Amniotic epithelial cell (primary cell): ENCODE measurements at regions not wholly inside any gene's neighbourhood (a gene's known extent, or its start where the extent isn't known, plus 50 kb on each side); places are given as distances from the start of the nearest gene placed in this dataset.
"Not testable (repeated sequence)": the region's sequence is repeated elsewhere in the genome, so short reads cannot be mapped to it uniquely, and the experiment has no call there.

ENCODE experiments used
- DNase-seq: peaks from one replicate; pipeline ENCODE4 v3.0.0-alpha.2; 2010; ENCODE audit warnings: low read depth

DNA sequence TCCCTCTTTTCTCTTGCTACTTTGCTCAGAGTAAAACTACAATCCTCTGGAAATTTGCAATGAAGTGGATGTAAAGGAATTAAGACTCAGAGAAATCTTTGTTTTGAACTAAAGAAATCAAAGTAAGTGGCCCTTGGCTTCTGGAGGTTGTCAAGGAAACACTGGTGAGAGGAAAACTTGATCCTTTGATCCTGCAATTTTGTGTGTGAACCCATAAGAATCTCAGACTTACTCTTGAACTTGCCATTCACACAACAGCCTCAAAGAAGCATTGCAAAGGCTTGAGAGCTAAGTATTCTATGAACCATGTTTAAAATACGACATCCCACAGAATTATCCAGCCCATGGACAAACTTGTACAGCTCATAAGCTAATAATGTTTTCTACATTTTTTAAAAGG lies 827.5 kb downstream of the TAF11L14 start:
- no peak for DNase-seq

DNA sequence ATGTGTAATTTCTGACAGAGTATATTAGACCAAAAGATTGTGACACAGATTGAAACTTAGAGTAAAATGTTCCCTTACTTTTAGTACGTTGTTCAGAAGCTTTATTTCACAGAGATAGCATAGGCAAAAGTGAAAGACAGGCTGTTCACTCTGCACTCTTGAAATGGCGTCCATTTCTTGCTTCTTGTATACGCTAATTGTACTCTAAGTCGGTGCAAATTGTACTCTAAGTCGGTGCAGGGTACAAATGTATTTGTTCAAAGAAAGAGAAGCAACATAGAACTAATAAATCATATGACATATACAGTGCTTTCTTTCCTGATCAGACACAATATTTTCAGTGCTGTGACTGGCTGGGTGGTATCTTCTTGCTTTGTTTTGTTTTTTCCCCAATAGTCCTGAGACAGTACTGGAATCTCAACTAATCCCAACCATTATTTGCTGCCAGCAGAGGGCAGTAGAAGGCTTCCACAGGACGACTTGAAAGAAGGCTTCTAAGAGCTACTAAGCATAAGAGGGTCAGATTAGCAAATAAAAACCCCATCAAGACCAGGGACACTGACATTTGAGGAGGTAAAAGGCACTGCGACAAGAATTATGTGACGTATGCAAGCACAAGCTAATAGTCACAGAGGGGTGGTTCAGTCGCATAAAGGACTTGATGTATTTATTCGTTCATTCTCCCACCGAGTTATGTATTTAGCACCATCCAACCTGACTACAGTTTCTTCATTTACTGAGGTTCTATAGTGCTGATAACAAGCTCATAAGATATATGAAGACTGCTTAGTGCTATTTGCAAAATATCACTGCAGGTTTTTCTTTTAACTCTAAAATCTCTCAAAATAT lies 831.8 kb downstream of the TAF11L14 start:
- peak; percentile 51 for DNase-seq

DNA sequence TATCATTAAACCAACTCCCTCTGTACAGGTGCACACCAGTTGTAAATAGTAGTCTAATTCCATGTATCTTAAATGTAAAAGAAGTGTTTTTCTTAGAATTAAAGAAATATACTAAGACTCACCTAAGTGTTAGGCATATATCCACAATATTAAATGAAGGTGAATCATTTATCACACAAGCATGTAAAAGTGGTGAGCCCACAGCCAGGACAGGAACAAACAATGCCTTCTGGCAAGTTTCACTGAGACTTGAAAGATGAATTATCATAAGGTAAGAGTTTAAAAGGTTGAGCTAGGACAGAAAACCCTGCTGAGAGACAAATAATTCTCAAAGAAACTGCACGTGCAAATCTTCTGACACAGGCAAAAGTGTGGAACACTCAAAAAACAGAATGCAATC lies 832.5 kb downstream of the TAF11L14 start:
- no peak for DNase-seq

DNA sequence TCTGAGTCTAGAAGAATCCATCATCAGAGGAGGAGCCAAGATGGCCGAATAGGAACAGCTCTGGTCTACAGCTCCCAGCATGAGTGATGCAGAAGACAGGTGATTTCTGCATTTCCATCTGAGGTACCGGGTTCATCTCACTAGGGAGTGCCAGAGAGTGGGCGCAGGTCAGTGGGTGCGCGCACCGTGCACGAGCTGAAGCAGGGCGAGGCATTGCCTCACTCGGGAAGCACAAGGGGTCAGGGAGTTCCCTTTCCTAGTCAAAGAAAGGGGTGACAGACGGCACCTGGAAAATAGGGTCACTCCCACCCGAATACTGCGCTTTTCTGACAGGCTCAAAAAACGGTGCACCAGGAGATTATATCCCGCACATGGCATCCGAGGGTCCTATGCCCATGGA lies 837.5 kb downstream of the TAF11L14 start:
- DNase-seq, result not testable (repeated sequence)

DNA sequence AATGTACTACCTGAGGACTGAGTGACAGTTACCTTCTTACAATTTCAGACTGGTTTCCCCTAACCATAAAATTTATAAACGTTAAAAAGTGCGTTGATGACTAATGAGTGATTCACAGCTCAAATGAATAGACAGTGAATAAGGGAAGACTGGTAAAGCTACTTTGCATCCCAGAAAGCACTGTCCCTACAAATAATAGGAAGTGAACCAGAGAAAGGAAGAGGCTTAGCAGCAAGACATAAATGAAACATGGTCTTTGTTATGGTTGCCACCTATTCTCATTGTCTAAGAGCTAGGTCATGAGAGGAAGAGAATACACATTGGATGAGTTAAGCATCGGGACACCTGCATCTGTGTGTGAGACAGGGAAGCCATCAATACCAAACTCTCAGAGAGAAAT lies 849.2 kb downstream of the TAF11L14 start:
- DNase-seq, result no peak

DNA sequence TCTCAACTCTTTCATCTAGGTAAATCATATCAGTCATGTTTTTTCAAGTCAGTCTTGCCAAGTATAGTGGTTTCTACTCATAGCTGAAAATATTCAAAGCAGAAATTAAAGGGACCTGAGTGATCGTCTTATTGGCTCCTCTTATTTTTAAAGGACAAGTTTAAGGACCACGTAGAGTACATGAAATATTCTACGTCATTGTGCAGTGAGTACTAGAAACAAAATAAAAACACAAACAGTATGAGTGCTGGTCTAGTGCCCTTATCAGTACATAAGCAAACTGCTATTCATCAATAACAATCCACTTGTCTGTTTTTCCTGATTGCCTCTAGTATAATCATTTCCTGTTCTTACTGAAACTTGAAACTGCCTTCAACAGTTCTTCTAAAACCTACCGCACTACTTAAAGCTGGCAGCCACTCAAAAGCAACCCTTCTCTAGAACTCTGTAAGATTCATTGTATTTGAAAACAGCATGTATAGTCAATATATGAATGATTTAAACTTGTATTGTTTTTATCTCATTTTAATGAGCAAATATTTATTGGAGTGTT lies 853.7 kb downstream of the TAF11L14 start:
- no peak for DNase-seq

DNA sequence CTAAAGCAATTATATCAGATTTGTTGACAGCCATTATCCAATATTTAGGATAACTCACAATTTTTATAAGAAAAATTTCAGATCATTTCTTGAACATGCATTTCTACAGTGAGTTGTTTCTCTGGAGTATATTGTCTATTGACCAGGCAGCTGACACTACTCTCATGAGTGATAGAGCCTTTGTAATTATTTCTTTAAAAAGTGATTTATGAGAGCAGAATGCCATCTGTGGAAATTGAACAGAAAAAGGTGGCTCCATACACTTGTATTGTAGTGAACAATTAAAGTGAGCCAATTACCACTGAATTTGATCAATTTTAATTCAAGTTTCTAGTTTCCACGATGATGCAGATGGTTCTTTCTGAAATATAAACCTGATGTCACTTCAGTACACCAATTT lies 855.4 kb downstream of the TAF11L14 start:
- DNase-seq, result no peak

DNA sequence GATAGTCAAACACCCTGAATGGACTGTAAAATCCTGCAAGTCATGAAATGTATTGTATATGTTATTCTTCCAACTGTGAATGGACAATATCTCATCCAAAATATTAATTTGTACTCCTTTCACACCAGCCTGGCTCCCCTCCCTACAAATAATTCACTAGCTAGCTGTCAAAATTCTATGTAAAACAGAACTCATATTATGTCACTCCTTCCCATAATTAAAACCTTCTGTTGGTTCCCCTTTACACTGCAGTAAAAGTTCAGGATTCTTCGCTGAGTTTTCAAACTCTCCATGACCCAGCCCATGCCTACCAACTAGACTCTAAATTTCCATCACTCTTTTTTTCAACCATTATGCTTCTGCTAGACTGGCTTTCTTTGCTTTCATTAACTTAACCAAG lies 857.1 kb downstream of the TAF11L14 start:
- no peak for DNase-seq

DNA sequence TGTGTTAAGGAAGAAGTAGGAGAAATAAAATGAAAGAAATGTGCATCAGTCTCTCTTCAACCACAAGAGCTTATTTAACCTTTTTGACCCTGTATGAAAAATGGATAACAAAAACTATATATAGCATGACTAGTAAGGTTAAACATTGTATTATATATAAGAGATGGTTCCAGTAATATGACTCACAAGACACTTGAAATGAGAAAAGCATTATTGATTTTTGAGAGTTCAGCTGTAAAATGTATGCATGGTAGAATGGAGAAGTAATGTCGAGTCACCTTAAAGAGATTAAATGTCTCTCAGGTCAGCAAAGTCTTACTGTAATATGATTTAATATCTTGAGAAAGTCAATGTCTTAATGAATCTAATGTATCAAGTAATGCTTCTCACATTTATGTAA lies 860.9 kb downstream of the TAF11L14 start:
- no peak for DNase-seq

DNA sequence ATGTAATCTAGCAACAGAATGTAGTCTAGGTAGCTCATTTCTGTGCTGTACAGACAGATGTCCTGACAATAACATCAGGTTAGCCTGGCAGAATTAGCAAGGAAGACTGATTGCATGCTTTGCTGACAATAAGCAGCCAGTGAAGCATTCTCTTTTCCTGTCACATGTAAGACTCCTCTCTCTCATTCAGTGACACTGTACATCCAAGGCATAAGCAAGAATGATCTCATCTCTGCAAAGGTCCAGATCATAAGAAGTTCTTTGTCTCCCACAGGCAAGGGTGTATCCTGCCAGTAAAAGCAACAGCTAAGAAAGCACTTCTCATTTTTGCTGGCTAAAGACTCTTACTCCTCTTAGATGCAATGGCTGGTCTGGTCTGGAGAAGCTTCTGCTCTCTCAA lies 861.8 kb downstream of the TAF11L14 start:
- no peak for DNase-seq

DNA sequence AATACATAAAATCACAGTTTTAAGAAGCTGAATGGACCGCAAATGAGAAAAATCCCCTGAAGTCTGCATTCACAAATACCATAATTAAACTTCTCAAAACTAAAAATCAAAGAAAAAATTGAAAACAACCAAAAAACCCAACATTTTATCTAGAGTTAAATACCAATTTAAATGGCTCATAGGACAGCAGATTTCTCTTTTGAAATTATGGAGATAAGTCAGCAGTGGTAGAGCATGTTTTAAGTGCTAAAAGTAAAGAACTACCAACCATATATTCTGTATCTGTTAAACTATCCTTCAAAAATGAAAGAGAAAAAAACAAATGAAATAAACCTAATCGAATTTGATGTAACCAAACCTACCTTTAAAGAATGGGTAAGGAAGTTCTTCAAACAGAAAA lies 862.8 kb downstream of the TAF11L14 start:
- no peak for DNase-seq

DNA sequence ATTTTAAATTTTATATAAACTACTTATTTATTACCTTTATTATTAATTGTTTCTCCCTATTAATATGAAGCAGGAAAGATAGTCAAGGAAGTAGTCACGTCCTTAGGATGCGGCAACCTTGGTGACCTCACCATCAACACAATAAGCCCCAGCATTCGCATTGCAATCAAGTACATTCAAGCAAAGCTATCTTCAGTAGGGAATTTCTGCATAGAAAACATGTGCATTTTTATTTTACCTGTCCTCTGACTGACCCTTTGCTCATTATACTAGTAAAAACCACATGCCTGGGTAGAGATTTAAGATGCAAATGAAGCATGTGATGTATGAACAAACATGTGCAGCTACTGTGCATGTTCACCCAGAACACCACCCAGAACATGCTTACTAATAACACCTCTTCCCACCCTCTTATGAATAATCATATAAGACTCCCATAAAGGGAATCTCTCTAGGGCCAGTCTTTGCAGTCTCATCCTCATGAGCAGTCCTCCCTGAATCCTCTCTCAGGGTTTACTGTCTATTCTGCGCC lies 869.6 kb downstream of the TAF11L14 start:
- no peak for DNase-seq

DNA sequence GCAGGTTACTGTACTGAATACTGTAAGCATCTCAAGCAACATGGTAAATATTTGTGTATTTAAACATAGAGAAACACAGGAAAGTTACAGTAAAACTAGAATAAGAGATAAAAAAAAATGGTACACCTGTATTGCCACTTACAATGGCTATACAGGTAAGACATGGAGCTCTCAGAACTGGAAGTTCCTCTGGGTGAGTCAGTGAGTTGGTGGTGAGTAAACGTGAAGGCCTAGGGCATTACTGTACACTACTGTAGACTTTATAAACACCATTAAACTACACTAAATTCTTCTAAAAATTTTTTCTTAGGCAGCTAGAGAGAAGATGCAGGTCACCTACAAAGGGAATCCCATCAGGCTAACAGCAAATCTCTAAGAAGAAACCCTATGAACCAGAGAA lies 872.9 kb downstream of the TAF11L14 start:
- DNase-seq, result no peak

DNA sequence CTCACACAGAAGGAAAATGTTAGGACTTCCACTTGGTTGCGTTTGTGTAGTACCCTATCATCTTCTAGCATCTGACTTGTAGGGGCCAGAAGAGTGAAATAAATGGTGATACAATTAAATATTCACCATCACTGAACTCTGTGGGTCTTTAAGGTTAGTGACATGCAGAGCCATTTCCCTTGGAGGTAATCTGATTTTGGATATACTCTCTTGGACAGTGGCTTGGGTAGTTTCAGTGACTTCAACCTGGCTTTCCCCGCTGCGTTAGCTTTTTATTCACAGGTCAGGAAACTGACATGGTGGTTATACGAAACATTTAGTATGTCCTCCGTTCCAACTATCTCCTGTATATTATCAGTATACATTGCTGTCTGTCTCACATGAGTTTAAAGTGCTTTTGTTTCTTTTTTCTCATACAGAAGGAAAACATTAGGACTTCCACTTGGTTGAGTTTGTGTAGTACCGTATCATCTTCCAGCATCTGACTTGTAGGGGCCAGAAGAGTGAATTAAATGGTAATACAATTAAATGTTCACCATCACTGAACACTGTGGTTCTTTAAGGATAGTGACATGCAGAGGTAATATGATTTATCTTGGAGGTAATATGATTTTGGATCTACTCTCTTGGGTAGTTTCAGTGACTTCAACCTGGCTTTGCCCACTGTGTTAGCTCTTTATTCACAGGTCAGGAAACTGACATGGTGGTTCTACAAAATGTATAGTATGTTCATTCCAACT lies 883.6 kb downstream of the TAF11L14 start:
- no peak for DNase-seq

DNA sequence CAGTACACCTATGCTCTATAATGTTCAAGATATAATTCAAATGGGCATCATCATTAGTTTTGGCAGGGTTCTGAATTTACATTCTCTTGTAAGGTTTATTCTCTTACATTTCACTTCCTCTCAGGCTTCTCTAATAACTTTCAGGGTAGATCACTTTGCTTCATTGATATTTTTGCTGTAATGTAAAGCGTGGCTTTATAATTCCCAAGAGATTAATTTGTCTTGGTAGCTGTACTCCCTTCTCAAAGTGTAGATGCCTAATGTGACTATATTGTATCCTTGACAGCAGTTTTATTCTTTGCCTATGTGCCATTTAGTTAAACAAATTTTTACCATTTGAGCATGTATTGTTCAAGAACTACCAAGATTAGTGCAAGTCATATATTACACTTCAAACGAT lies 889.1 kb downstream of the TAF11L14 start:
- DNase-seq, result no peak

DNA sequence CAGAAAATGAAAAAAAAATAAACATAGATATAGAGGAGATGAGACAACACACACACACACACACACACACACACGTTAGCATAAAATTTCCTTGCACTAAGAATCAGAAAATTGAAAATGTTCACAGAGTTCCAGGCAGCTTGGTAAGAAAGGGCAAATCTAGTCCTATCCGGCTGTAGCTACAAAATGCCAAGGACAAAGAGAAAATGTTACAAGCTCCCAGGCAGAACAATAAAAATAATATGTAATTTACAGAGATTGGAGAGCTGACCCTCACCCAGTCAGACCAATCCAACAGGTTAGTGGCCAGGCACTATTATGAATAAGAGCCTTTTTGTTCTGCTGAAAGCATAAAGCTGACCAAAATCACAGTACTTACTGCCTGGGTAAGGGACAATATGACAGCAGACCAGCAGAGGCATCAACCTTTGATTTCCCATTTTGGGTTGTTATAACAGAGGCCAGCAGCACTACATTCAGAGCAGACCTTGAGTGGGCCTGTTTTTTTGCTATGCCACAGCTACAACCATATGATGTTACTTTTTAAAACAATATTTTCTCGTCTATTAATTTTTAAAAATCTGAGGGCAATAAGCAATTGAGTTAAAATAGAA lies 892.6 kb downstream of the TAF11L14 start:
- no peak for DNase-seq

DNA sequence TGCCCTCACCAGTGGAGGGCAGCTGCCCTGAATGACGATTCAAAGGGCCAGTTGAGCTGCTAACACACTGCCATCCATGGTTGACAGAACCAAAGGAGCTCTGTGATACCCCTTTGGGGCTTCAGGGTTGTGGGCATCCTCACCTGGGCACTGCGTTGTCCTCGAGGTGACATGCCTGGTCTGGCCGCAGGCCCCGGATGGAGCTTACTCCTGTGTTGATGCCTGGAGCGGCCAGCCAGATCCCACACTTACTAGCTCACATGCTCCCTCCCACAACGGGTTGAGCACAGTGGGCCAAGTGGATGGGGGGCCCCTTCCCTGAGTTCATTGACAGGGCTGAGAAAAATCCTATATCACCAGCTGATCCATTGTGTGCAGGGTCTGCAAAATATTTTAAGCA lies 898.9 kb downstream of the TAF11L14 start:
- no peak for DNase-seq

DNA sequence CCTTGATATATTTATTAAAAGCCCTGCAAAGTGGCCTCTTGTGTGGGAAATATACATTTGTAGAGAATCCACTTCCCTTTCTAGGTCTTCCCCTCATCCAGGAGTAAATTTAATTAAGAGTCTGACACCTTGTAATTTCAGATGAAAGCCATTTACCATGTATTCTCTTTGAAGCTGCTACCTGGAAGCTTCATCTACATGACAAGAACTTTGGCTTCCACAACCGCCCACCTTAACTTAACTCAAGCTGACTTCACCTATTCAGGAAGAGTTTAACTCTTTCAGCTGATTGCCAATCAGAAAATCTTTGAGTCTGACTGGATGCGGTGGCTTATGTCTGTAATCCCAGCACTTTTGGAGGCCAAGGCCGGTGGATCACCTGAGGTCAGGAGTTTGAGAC lies 899.9 kb downstream of the TAF11L14 start:
- DNase-seq, result no peak

DNA sequence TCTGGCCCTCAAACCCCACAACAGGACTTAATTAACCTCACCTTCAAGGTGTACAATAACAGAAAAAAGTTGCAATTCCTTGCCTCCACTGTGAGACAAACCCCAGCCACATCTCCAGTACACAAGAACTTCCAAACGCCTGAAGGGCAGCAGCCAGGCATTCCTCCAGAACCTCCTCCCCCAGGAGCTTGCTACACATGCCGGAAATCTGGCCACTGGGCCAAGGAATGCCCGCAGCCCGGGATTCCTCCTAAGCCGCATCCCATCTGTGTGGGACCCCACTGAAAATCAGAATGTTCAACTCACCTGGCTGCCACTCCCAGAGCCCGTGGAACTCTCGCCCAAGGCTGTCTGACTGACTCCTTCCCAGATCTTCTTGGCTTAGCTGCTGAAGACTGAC lies 901.5 kb downstream of the TAF11L14 start:
- not testable (repeated sequence) for DNase-seq

DNA sequence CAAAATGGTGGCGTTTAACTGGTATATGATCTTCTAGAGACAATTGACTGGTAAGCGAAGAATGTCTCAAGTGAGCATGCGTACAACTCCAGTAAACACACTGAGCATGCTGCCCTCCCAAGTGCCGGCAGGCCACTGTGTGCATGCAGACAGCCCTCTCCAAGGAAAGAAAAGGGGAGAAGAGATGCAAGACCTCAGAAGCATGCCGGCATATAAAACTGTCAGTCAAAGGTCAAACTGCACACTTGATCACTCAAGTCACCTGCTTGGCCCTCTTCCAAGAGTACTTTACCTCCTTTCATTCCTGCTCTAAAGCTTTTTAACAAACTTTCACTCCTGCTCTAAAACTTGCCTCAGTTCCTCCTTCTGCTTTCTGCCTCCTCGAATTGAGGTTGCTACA lies 910.2 kb downstream of the TAF11L14 start:
- no peak for DNase-seq

DNA sequence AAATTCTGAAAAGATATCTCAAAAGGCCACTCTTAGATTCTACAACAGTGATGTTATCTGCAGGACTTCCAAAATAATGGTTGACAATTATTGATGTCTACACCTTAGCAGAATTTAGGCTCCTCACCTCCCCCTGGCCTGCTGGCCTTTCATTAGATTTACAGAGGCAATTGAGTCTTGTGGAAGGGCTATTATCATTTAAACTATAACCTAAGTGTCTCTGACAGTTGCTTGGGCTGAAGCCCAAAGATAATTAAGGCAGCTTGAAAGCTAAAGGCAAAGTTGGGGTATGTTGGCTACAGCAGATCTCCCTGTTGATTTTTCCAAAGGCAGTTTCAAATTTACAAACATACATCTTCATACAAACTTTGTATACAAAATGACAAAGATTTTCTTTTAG lies 912.3 kb downstream of the TAF11L14 start:
- DNase-seq, result no peak

DNA sequence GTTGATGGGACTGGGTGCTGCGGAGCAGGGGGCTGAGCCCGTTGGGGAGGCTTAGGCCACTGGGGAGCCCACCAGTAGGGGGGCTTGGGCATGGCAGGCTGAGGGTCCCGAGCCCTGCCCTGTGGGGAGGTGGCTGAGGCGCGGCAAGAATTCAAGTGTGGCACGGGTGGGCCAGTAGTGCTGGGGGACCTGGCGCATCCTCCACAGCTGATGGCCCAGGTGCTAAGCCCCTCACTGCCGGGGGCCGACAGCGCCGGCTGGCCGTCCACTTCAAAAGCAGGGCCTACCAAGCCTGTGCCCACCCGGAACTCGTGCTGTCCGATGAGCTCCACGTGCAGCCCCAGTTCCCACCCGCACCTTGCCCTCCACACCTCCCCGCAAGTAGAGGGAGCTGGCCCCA lies 917.5 kb downstream of the TAF11L14 start:
- no peak for DNase-seq

DNA sequence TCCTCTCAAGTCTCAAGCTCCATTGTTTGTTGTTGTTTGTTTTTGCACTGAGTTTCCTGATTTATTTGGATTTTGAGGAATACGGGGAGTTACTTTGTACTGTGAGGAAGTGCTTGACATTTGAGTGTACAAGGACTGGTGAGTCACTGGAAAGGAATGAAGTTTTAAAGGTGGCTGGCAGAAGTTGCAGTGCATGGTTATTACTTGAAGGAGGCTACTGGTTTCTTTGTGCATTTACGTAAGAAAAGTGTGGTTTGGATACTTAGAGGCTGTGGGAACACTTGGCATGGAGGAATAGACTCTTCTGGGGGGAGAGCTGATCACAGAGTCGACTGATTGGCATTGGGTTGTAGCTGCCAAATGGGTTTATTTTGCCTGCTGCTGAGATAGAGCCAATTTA lies 919.0 kb downstream of the TAF11L14 start:
- DNase-seq, result peak; percentile 65
